ENCODE measurements at regions not wholly inside any gene's neighbourhood (a gene's known extent, or its start where the extent isn't known, plus 50 kb on each side); places are given as distances from the start of the nearest gene placed in this dataset.
A peak's percentile ranks its signal among the peaks of the same experiment; 100 is the strongest.
"Not testable (repeated sequence)": the region's sequence is repeated elsewhere in the genome, so short reads cannot be mapped to it uniquely, and the experiment has no call there.

- H3K27me3 ChIP-seq (replicated peaks; ENCODE audit: control insufficient read depth, insufficient read depth, low read length): no peaks in the 10 kb centered on the region
- no peak overlapping the region for H3K9ac ChIP-seq (ENCODE audit: low read length)
- no peak overlapping the region for H3K4me3 ChIP-seq (ENCODE audit: low read length)
These were observed 131.5 kb upstream of the LDB2 start for GRCh38 chr4:17029964-17030363.

GRCh38 chr4:17029432-17029831 lies 131.0 kb upstream of the LDB2 start:
- Histone ChIP-seq H3K4me3 (ENCODE audit: low read length) (no peak overlapping the region), H3K27me3 (replicated peaks; ENCODE audit: control insufficient read depth, insufficient read depth, low read length) (no peaks in the 10 kb centered on the region), H3K36me3 (ENCODE audit: control insufficient read depth, insufficient read depth, low read length, severe bottlenecking) (no peaks in the 10 kb centered on the region), H3K9ac (ENCODE audit: low read length) (no peak overlapping the region), H3K4me1 (ENCODE audit: control insufficient read depth, insufficient read depth, low read length) (peaks cover 22% of the 10 kb centered on the region), H3K9me3 (ENCODE audit: control insufficient read depth, low read length) (no peaks in the 10 kb centered on the region)
- DNase-seq (ENCODE audit: low read depth): no peak

More at GRCh38 chr4:17029964-17030363, 131.5 kb upstream of the LDB2 start:
- DNase-seq (ENCODE audit: low read depth): no peak
- H3K36me3 ChIP-seq (ENCODE audit: control insufficient read depth, insufficient read depth, low read length, severe bottlenecking): no peaks in the 10 kb centered on the region
- peaks cover 22% of the 10 kb centered on the region for H3K4me1 ChIP-seq (ENCODE audit: control insufficient read depth, insufficient read depth, low read length)
- no peaks in the 10 kb centered on the region for H3K9me3 ChIP-seq (ENCODE audit: control insufficient read depth, low read length)

GRCh38 chr4:17027495-17027894 lies 129.1 kb upstream of the LDB2 start:
- H3K4me3 ChIP-seq (ENCODE audit: low read length): no peak overlapping the region
- no peak overlapping the region for H3K9ac ChIP-seq (ENCODE audit: low read length)
- no peaks in the 10 kb centered on the region for H3K9me3 ChIP-seq (ENCODE audit: control insufficient read depth, low read length)
- peak; percentile 87 for DNase-seq (ENCODE audit: low read depth)
- no peaks in the 10 kb centered on the region for H3K36me3 ChIP-seq (ENCODE audit: control insufficient read depth, insufficient read depth, low read length, severe bottlenecking)
- peaks cover 22% of the 10 kb centered on the region for H3K4me1 ChIP-seq (ENCODE audit: control insufficient read depth, insufficient read depth, low read length)
- H3K27me3 ChIP-seq (replicated peaks; ENCODE audit: control insufficient read depth, insufficient read depth, low read length): no peaks in the 10 kb centered on the region

DNA sequence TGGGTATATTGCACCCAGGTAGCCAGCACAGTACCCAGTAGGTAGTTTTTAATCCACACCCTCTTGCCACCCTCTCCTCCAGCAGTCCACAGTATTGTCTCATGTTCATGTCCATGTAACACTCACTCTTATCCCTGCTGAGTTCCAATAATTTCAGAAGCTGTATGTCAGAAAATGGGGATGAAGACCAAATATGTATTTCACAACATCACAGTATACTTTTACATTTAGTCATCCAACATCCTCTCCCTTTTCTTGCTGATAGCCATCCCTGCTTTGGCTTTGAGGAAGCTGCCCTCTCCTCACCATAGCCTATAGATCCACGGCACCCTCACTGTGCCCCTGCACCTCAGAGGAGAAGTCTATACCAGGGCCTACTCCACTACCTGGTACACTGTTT lies 126.0 kb upstream of the LDB2 start:
- H3K9me3 ChIP-seq (ENCODE audit: control insufficient read depth, low read length): no peaks in the 10 kb centered on the region
- no peaks in the 10 kb centered on the region for H3K27me3 ChIP-seq (replicated peaks; ENCODE audit: control insufficient read depth, insufficient read depth, low read length)
- H3K9ac ChIP-seq (ENCODE audit: low read length): no peak overlapping the region
- peaks cover 11% of the 10 kb centered on the region for H3K4me1 ChIP-seq (ENCODE audit: control insufficient read depth, insufficient read depth, low read length)
- peak; percentile 48 for DNase-seq (ENCODE audit: low read depth)
- H3K4me3 ChIP-seq (ENCODE audit: low read length): no peak overlapping the region
- H3K36me3 ChIP-seq (ENCODE audit: control insufficient read depth, insufficient read depth, low read length, severe bottlenecking): no peaks in the 10 kb centered on the region

DNA sequence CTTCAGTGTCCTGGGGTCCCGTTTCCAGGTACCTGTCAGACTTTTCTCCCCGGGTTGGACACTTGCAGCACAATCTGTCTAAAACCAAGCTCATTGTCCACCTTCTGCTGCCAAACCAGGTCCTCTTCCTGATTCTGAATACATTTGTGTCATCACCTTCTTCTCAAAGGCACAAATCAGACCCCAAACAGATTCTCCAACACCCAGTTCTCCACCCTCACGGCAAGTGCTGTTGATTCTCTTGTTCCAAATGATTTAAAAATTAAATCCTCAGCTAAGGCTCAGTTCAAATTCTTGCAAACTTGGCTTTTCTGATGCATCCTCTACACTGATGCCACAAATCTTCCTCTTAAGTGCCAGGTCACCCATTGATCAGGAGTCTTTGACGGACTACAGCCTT lies 122.5 kb upstream of the LDB2 start:
- no peak overlapping the region for H3K9ac ChIP-seq (ENCODE audit: low read length)
- no peaks in the 10 kb centered on the region for H3K36me3 ChIP-seq (ENCODE audit: control insufficient read depth, insufficient read depth, low read length, severe bottlenecking)
- H3K9me3 ChIP-seq (ENCODE audit: control insufficient read depth, low read length): no peaks in the 10 kb centered on the region
- no peak overlapping the region for H3K4me3 ChIP-seq (ENCODE audit: low read length)
- no peak for DNase-seq (ENCODE audit: low read depth)
- no peaks in the 10 kb centered on the region for H3K4me1 ChIP-seq (ENCODE audit: control insufficient read depth, insufficient read depth, low read length)
- no peaks in the 10 kb centered on the region for H3K27me3 ChIP-seq (replicated peaks; ENCODE audit: control insufficient read depth, insufficient read depth, low read length)

DNA sequence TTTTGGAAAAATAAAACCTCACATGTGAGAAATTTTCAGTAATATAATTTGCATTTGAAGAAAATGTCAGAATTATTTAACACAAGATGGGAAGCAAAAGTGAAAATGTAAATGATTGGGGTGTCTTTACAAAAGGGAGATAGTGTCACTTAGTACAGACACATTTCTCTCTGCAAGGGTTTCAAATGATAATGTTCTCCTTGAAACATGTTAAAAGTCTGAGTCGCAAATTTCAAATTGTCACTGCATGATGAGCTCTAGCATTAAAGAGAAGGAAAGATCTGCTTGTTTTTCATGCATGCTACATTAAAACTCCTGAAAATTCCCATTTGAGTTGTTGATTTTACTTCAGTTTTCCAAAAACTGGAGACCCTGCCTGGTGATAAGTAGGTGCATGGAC lies 122.0 kb upstream of the LDB2 start:
- Histone ChIP-seq H3K9me3 (ENCODE audit: control insufficient read depth, low read length) (no peaks in the 10 kb centered on the region), H3K27me3 (replicated peaks; ENCODE audit: control insufficient read depth, insufficient read depth, low read length) (no peaks in the 10 kb centered on the region), H3K36me3 (ENCODE audit: control insufficient read depth, insufficient read depth, low read length, severe bottlenecking) (no peaks in the 10 kb centered on the region), H3K9ac (ENCODE audit: low read length) (no peak overlapping the region), H3K4me3 (ENCODE audit: low read length) (no peak overlapping the region), H3K4me1 (ENCODE audit: control insufficient read depth, insufficient read depth, low read length) (no peaks in the 10 kb centered on the region)
- DNase-seq (ENCODE audit: low read depth): no peak

DNA sequence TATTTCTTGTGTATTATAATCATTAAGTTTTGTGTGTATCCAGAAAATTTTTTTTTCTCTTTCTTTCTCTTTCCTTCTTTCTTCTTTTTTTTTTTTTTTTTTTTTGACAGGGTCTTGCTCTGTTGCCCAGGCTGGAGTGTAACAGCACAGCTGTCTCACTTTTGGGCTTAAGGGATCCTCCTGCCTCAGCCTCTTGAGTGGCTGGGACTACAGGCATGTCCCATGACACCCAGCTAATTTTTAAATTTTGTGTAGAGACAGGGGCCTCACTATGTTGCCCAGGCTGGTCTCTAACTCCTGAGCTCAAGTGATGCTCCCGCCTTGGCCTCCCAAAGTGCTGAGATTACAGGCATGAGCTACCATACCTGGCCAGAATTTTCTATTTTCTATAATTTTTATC lies 120.2 kb upstream of the LDB2 start:
- not testable (repeated sequence) for H3K4me3 ChIP-seq (ENCODE audit: low read length); DNase-seq (ENCODE audit: low read depth); H3K4me1 ChIP-seq (ENCODE audit: control insufficient read depth, insufficient read depth, low read length); H3K9ac ChIP-seq (ENCODE audit: low read length); H3K36me3 ChIP-seq (ENCODE audit: control insufficient read depth, insufficient read depth, low read length, severe bottlenecking); H3K9me3 ChIP-seq (ENCODE audit: control insufficient read depth, low read length); H3K27me3 ChIP-seq (replicated peaks; ENCODE audit: control insufficient read depth, insufficient read depth, low read length)

- Histone ChIP-seq H3K9me3 (ENCODE audit: control insufficient read depth, low read length) (no peaks in the 10 kb centered on the region), H3K4me1 (ENCODE audit: control insufficient read depth, insufficient read depth, low read length) (no peaks in the 10 kb centered on the region), H3K27me3 (replicated peaks; ENCODE audit: control insufficient read depth, insufficient read depth, low read length) (no peaks in the 10 kb centered on the region), H3K9ac (ENCODE audit: low read length) (no peak overlapping the region), H3K4me3 (ENCODE audit: low read length) (no peak overlapping the region), H3K36me3 (ENCODE audit: control insufficient read depth, insufficient read depth, low read length, severe bottlenecking) (no peaks in the 10 kb centered on the region)
- DNase-seq (ENCODE audit: low read depth): no peak
These were observed 119.6 kb upstream of the LDB2 start for GRCh38 chr4:17018013-17018412.

DNA sequence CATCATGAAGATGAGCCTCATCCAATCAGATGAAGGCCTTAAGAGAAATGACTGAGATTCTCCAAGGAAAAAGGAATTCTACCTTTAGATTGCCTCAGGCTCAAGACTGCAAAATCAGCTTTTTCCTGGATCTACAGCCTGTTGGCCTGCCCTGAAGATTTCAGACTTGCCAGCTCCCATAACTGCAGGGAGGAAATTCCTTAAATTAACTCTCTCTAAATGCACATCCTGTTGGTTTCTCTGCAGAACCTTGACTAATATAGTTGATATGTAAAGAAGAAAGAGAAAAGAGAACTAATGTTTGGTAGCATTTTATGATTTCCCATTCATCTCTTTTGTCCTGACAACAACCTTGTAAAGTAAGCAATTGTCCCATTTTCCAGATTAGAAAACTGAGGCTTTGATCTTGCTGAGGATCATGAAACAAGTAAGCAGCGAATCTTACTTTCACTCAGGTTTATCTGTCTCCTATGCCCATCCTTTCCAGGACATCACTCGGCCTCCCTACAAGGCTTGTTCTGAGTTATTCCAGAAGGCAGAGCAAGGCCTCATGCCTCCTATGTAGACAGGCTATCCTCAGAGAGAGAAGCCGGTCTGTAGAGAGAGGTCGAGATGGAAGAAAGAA lies 115.0 kb upstream of the LDB2 start:
- no peaks in the 10 kb centered on the region for H3K9me3 ChIP-seq (ENCODE audit: control insufficient read depth, low read length)
- no peaks in the 10 kb centered on the region for H3K27me3 ChIP-seq (replicated peaks; ENCODE audit: control insufficient read depth, insufficient read depth, low read length)
- no peak overlapping the region for H3K9ac ChIP-seq (ENCODE audit: low read length)
- no peaks in the 10 kb centered on the region for H3K36me3 ChIP-seq (ENCODE audit: control insufficient read depth, insufficient read depth, low read length, severe bottlenecking)
- peak; percentile 42 for DNase-seq (ENCODE audit: low read depth)
- H3K4me3 ChIP-seq (ENCODE audit: low read length): no peak overlapping the region
- no peaks in the 10 kb centered on the region for H3K4me1 ChIP-seq (ENCODE audit: control insufficient read depth, insufficient read depth, low read length)

GRCh38 chr4:17012451-17012850 lies 114.0 kb upstream of the LDB2 start:
- Histone ChIP-seq H3K9ac (ENCODE audit: low read length) (no peak overlapping the region), H3K9me3 (ENCODE audit: control insufficient read depth, low read length) (no peaks in the 10 kb centered on the region)

DNA sequence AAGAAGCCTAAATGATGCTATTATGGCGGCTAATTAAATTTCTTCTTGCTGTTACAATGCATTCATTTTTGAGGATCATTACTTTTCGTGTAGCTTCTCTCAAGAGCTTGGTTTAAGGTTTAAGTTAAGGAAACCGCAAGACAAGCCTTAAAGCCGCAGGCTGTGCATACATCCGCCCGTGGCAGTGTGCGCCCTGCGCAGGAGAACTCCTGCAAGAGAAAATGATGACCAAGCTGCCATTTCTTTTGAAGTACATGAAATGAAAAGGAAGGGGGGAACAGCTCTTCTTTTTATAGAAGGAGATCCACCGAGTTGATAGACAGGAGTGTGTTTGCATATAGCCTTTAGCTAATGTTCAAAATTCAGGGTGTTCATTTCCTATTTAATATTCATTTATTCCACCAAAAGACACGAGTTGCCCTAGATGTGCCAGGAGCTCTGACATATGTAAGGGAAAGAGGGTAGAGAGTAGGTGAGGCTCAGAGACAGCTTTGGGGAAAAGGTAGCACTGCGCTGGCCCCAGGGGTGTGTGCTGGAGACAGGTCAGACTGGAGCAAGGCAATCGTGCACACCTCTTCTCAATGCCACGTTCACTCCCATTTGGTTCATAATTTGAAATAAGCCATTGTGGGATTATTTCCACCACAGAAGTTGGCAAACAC lies 112.1 kb upstream of the LDB2 start:
- H3K9ac ChIP-seq (ENCODE audit: low read length): no peak overlapping the region
- no peaks in the 10 kb centered on the region for H3K9me3 ChIP-seq (ENCODE audit: control insufficient read depth, low read length)
- H3K36me3 ChIP-seq (ENCODE audit: control insufficient read depth, insufficient read depth, low read length, severe bottlenecking): no peaks in the 10 kb centered on the region
- no peaks in the 10 kb centered on the region for H3K4me1 ChIP-seq (ENCODE audit: control insufficient read depth, insufficient read depth, low read length)
- no peak overlapping the region for H3K4me3 ChIP-seq (ENCODE audit: low read length)
- DNase-seq (ENCODE audit: low read depth): no peak
- H3K27me3 ChIP-seq (replicated peaks; ENCODE audit: control insufficient read depth, insufficient read depth, low read length): no peaks in the 10 kb centered on the region

More at GRCh38 chr4:17012451-17012850, 114.0 kb upstream of the LDB2 start:
- no peaks in the 10 kb centered on the region for H3K36me3 ChIP-seq (ENCODE audit: control insufficient read depth, insufficient read depth, low read length, severe bottlenecking)
- H3K4me3 ChIP-seq (ENCODE audit: low read length): no peak overlapping the region
- no peaks in the 10 kb centered on the region for H3K4me1 ChIP-seq (ENCODE audit: control insufficient read depth, insufficient read depth, low read length)
- H3K27me3 ChIP-seq (replicated peaks; ENCODE audit: control insufficient read depth, insufficient read depth, low read length): no peaks in the 10 kb centered on the region
- no peak for DNase-seq (ENCODE audit: low read depth)
